ENCODE measurements at regions not wholly inside any gene's neighbourhood (a gene's known extent, or its start where the extent isn't known, plus 50 kb on each side); places are given as distances from the start of the nearest gene placed in this dataset.

DNA sequence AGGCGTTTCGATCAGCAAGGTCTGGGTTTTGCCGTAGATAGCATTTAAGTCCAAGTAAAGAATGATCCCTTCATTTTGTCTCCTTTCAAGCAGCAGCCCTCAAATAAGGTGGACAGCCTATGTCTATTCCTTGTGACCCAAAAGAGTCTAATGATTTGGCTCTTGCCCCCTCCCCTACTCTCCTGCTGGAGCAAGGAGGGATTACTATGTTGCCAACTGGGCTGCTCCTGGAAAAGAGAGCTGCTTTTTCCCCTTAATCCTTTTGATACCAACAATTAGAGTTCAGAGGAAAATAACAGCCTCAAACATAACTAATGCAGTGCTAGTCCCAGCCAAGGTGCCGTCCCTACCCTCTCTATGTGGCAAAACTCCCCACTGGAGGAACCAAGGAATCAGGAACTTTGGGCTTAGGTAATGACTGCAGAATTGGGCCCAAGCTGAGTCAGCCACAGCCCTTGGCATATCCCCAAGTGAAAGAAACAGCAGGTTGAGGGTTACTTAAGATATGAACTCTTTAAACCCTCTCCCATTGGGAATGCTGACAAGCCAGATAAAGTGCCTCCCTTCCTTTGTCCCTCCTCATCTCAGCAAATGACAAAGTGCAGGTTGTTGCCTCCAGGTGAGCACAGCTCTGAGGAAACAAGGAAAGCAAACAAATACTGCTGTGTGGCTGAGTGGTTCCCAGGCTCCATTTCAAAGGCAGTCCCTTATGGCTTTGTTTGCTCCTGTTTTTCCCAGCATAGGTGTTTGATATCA is 643.7 kb downstream of the INHBA start:
- no peak for DNase-seq

DNA sequence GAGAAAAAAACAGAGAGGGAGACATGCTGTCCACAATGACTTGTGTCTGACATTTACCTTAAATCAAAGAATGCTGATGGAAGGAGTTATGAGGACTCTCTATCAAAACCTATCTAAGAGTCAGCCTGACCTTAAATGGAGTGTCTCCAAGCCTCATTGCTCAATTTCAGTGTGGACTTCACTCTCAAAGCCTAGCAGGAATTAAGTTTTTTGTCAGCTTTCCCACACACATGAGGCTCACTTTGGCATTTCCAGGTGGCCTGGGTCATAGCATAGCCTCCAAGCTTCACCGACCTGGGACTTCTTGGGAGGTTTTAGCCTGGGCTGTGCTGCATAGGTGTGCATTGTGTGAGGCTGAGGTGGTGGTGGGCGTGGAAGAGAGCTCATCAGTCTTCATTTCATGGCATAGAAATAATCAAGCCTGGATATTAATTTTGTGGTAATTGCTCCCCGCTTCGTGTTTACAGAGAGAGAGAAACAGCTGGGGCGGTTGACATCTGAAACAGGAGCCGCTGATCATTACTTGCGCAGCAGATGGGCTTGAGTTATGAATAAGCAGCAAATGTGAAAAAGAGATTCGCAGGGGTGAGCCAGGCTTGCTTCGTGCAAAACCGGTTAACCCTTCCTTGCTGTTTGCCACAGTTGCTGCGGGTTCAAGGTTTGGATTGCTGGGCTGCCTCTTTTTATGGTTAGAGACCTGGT is 647.8 kb downstream of the INHBA start:
- no peak for DNase-seq

- no peak for DNase-seq
These were observed 649.1 kb downstream of the INHBA start for GRCh38 chr7:41053820-41054219.

DNA sequence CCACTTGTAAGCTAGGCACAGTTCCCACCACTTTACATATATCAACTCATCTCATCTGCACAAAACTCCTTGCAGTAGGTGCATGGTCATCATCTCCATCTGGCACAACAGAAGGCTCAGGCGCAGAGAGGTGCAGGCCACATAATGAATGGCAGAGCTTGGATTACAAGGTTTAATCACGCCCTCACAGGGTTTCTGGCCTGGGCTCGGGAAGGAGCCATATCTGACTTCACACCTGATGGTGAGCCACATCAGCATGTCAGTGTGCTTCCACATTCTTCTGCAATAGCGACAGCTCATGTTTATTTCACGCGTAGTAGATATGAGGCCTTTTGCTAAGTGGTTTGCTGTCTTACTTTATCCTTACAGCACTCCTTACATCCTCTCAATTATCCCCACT is 650.2 kb downstream of the INHBA start:
- no peak for DNase-seq

- DNase-seq = no peak
These were observed 650.7 kb downstream of the INHBA start for GRCh38 chr7:41052201-41052600.

GRCh38 chr7:41051535-41051934 is 651.4 kb downstream of the INHBA start:
- no peak for DNase-seq

GRCh38 chr7:41051062-41051461 is 651.8 kb downstream of the INHBA start:
- DNase-seq = no peak

DNA sequence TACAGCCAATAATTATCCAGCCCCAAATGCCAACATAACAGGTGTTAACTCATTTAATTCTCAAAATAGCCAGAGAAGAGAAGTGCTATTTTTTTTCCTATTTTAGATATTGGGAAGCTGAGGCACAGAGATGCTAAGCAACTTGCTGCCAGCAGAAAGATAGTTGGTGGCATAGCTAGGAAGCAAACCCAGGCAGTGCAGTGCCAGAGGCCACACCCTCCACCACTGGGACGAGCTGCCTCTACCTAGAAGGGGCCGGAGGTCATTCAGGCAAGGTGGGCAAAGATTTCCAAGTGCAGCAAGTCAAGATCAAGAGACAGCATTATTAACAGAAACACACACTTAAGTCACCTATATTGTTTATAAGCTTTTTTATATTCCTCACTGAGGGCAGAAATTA is 654.1 kb downstream of the INHBA start:
- no peak for DNase-seq

GRCh38 chr7:41047789-41048191 is 655.1 kb downstream of the INHBA start:
- no peak for DNase-seq

- DNase-seq = no peak
These were observed 655.7 kb downstream of the INHBA start for GRCh38 chr7:41047211-41047610.

DNA sequence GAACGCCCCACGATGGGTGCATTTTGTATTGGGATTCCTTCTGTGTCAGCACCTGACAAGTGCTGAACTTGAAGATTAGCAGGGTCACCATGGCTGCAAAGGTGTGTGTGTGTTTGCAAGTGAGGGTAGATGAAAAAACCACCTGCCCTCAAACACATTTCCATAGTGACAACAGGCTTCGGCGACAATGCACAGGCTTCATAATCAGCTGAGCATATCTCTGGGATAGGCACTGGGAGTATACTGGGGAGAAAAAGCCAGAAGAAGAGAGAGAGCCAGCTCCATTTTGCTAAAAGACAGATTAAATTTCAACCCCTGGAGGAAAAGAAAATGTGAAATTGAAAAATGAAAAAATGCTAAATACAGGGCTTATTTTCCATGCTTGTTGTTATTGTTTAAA is 656.1 kb downstream of the INHBA start:
- no peak for DNase-seq

GRCh38 chr7:41046221-41046761 is 656.6 kb downstream of the INHBA start:
- DNase-seq = no peak

- no peak for DNase-seq
These were observed 657.2 kb downstream of the INHBA start for GRCh38 chr7:41045556-41046123.

- no peak for DNase-seq
These were observed 662.9 kb downstream of the INHBA start for GRCh38 chr7:41039981-41040380.

GRCh38 chr7:41039386-41039953 is 663.4 kb downstream of the INHBA start:
- no peak for DNase-seq

DNA sequence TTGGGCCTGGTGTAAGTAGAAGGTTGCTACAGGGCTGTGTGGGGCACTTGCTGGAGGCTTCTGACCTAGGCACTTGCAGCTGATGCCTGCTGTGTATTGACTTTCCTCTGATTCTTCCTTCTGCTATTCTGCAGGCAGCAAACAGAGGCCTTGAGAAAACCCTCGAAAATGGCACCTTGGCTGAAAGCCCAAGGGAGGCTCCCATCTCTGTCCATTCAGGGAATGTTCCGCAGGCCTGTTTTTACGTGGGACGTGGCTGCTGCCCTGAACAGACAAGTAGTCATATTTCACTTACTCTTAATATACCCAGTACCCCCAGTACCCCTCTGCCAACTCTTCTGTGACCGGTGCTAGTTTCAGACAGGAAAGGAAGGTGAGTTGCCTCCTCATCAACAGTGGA is 664.7 kb downstream of the INHBA start:
- DNase-seq = no peak

GRCh38 chr7:41037691-41038090 is 665.2 kb downstream of the INHBA start:
- DNase-seq = no peak

GRCh38 chr7:41035794-41036193 is 667.1 kb downstream of the INHBA start:
- no peak for DNase-seq

GRCh38 chr7:41033500-41033899 is 669.4 kb downstream of the INHBA start:
- DNase-seq = no peak

DNA sequence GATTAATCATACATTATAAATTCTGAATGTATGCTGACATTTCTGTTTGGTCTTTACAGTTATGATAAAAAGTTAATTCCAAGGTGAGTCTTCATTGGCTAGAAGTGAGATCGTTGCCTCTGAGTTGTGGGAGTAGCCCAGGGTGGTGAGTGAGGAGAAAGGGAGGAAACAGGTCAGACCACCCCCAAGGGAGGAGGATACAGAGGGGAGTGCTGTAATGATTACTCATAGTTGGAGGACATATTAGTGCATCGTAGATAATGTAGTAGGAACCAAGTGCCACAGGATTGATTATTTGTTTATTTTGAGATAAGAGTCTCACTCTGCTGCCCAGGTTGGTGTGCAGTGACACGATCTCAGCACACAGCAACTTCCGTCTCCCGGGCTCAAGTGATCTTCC is 672.2 kb downstream of the INHBA start:
- no peak for DNase-seq

DNA sequence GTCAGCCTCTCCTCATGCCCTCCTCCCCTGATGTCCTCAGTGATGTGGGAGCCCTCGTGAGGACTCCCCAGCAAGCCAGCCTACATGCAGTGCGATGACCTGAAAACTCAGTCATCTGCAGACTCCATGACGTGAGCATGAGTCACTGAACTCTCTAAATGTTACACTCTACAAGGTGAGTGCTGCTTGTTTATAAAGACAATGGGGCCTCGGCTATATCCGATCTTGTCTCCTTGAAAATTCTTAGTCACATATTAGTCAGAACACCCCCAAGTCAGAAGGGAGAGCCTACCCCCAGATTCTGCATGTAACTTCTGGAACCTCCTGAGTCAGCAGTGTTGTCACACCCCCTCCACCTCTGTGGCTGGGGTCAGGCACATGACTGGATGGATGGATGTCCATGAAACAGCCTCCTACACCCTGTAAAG is 673.8 kb downstream of the INHBA start:
- no peak for DNase-seq

DNA sequence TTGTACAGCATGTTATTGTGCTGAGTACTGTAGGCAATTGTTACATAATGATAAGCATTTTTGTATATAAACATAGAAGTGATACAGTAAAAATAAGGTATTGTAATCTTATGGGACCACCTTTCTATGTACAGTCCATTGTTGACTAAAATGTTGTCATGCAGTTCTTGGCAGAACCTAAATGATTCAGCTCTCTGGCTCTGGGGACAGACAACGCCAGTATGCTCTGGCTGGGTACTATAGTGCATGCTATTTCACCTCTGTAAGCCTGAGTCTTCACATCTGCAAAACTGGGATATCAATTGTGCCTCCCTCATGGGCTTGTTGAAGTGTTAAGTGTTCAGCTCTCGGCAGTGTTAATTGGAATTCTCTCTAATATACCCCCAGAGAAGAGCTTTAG is 674.3 kb downstream of the INHBA start:
- no peak for DNase-seq

DNA sequence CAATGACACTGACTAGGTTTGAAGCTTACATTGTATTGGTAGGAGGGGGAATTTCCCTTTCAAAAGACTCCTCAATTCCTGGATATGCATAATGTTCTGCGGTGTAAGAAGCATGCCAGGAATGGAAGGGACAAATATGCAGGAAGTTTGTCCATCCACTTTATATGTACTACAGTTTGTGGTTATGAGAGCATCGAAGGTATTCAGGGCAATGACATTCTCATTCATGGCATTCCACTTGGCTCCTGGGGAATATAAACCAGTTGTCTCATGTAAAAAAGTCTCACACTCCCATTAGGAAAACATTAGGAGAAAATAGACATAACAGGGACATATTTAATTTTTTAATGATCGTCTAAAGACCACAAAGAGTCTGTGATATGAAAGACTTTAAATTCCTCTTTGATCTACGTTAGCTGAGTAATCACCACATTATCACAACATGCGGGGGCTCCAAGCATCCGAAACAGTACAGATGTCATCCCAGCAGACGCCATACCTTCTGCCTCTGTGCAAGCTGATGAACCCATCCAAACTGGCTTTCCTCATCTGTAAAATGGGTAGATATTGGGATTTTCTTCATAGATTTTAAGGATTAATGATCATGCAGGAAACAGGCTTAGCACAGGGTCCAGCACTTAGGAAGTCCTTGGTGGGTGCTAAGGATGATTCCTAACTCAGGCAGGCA is 675.3 kb downstream of the INHBA start:
- DNase-seq = no peak

All from CD4-positive, alpha-beta T cell treated with Interleukin-21 for 1 hour (primary cell).